ENCODE measurements at regions not wholly inside any gene's neighbourhood (a gene's known extent, or its start where the extent isn't known, plus 50 kb on each side); places are given as distances from the start of the nearest gene placed in this dataset.

- TF ChIP-seq HNF4A (conservative IDR thresholded peaks at IDR 0.05), result no peak
- no peak for TF ChIP-seq CTCF (IDR thresholded peaks at IDR 0.05; ENCODE audit: low read depth, low read length, missing input control)
- no peak for TF ChIP-seq RAD21 (IDR thresholded peaks at IDR 0.05)
- no peak for TF ChIP-seq TAF1 (conservative IDR thresholded peaks at IDR 0.05)
- no peak for TF ChIP-seq NR2F2 (IDR thresholded peaks at IDR 0.05)
- TF ChIP-seq RXRA (IDR thresholded peaks at IDR 0.05), result no peak
- TF ChIP-seq ATF3 (IDR thresholded peaks at IDR 0.05), result no peak
- no peak for TF ChIP-seq REST (IDR thresholded peaks at IDR 0.05)
- no peak for TF ChIP-seq SP1 (IDR thresholded peaks at IDR 0.05)
- TF ChIP-seq JUND (IDR thresholded peaks at IDR 0.05), result no peak
- TF ChIP-seq YY1 (IDR thresholded peaks at IDR 0.05), result no peak
- TF ChIP-seq MAX (IDR thresholded peaks at IDR 0.05), result no peak
Observed at GRCh38 chr18:24875286-24875685, 414.8 kb downstream of the HRH4 start.

Data from liver (tissue), 3 donors.